ENCODE measurements at regions not wholly inside any gene's neighbourhood (a gene's known extent, or its start where the extent isn't known, plus 50 kb on each side); places are given as distances from the start of the nearest gene placed in this dataset.
"Not testable (repeated sequence)": the region's sequence is repeated elsewhere in the genome, so short reads cannot be mapped to it uniquely, and the experiment has no call there.

GRCh38 chr7:96591159-96591899 is 118.3 kb downstream of the SEM1 start:
- Mint-ChIP-seq H3K9me3 (no peaks in the 10 kb centered on the region), H3K4me3 (no peak overlapping the region), H3K27me3 (no peaks in the 10 kb centered on the region), H3K36me3 (no peaks in the 10 kb centered on the region), H3K4me1 (no peaks in the 10 kb centered on the region), H3K27ac (no peak overlapping the region)
- no peak for DNase-seq
- CTCF ChIA-PET, result no interaction called here

GRCh38 chr7:96589038-96589437 is 120.6 kb downstream of the SEM1 start:
- Mint-ChIP-seq H3K27me3 (no peaks in the 10 kb centered on the region), H3K9me3 (no peaks in the 10 kb centered on the region), H3K4me1 (no peaks in the 10 kb centered on the region), H3K27ac (no peak overlapping the region), H3K4me3 (no peak overlapping the region), H3K36me3 (no peaks in the 10 kb centered on the region)
- DNase-seq, result no peak
- CTCF ChIA-PET, result no interaction called here

GRCh38 chr7:96579119-96579518 is 130.5 kb downstream of the SEM1 start:
- Mint-ChIP-seq H3K4me1 (no peaks in the 10 kb centered on the region), H3K9me3 (peaks cover 5% of the 10 kb centered on the region), H3K36me3 (no peaks in the 10 kb centered on the region), H3K27me3 (peaks cover 4% of the 10 kb centered on the region), H3K27ac (no peak overlapping the region), H3K4me3 (no peak overlapping the region)
- CTCF ChIA-PET, result no interaction called here
- no peak for DNase-seq

GRCh38 chr7:96578606-96579005 is 131.0 kb downstream of the SEM1 start:
- Mint-ChIP-seq H3K27me3 (peaks cover 4% of the 10 kb centered on the region), H3K9me3 (peaks cover 5% of the 10 kb centered on the region), H3K27ac (no peak overlapping the region), H3K4me3 (no peak overlapping the region), H3K36me3 (no peaks in the 10 kb centered on the region), H3K4me1 (no peaks in the 10 kb centered on the region)
- no peak for DNase-seq
- CTCF ChIA-PET, result no interaction called here

GRCh38 chr7:96563409-96563808 is 146.2 kb downstream of the SEM1 start:
- no peaks in the 10 kb centered on the region for H3K27me3 Mint-ChIP-seq
- no peaks in the 10 kb centered on the region for H3K9me3 Mint-ChIP-seq
- CTCF ChIA-PET, result no interaction called here
- no peak for DNase-seq
- H3K4me1 Mint-ChIP-seq, result no peaks in the 10 kb centered on the region
- H3K36me3 Mint-ChIP-seq, result no peaks in the 10 kb centered on the region
- H3K4me3 Mint-ChIP-seq, result no peak overlapping the region
- H3K27ac Mint-ChIP-seq, result no peak overlapping the region

GRCh38 chr7:96562966-96563365 is 146.7 kb downstream of the SEM1 start:
- no peak for DNase-seq
- CTCF ChIA-PET, result no interaction called here
- no peaks in the 10 kb centered on the region for H3K36me3 Mint-ChIP-seq
- H3K27ac Mint-ChIP-seq, result no peak overlapping the region
- no peaks in the 10 kb centered on the region for H3K4me1 Mint-ChIP-seq
- no peak overlapping the region for H3K4me3 Mint-ChIP-seq
- H3K27me3 Mint-ChIP-seq, result no peaks in the 10 kb centered on the region
- no peaks in the 10 kb centered on the region for H3K9me3 Mint-ChIP-seq

- DNase-seq, result no peak
- CTCF ChIA-PET, result no interaction called here
- no peaks in the 10 kb centered on the region for H3K36me3 Mint-ChIP-seq
- no peaks in the 10 kb centered on the region for H3K4me1 Mint-ChIP-seq
- no peak overlapping the region for H3K27ac Mint-ChIP-seq
- no peaks in the 10 kb centered on the region for H3K27me3 Mint-ChIP-seq
- H3K4me3 Mint-ChIP-seq, result no peak overlapping the region
- H3K9me3 Mint-ChIP-seq, result no peaks in the 10 kb centered on the region
Observed at GRCh38 chr7:96562458-96562857, 147.2 kb downstream of the SEM1 start.

GRCh38 chr7:96561892-96562291 is 147.8 kb downstream of the SEM1 start:
- Mint-ChIP-seq H3K4me1 (no peaks in the 10 kb centered on the region), H3K9me3 (no peaks in the 10 kb centered on the region), H3K4me3 (no peak overlapping the region), H3K27ac (no peak overlapping the region), H3K27me3 (no peaks in the 10 kb centered on the region), H3K36me3 (no peaks in the 10 kb centered on the region)
- no peak for DNase-seq
- CTCF ChIA-PET, result no interaction called here

- Mint-ChIP-seq H3K36me3 (no peaks in the 10 kb centered on the region), H3K4me1 (no peaks in the 10 kb centered on the region), H3K4me3 (no peak overlapping the region), H3K27me3 (no peaks in the 10 kb centered on the region), H3K27ac (no peak overlapping the region), H3K9me3 (no peaks in the 10 kb centered on the region)
- CTCF ChIA-PET, result no interaction called here
- DNase-seq, result no peak
Observed at GRCh38 chr7:96558530-96558929, 151.1 kb downstream of the SEM1 start.

- H3K4me3 Mint-ChIP-seq, result no peak overlapping the region
- no peaks in the 10 kb centered on the region for H3K9me3 Mint-ChIP-seq
- H3K27ac Mint-ChIP-seq, result no peak overlapping the region
Observed at GRCh38 chr7:96558093-96558492, 151.6 kb downstream of the SEM1 start.

GRCh38 chr7:96557598-96557997 is 152.0 kb downstream of the SEM1 start:
- H3K4me1 Mint-ChIP-seq, H3K27ac Mint-ChIP-seq, H3K36me3 Mint-ChIP-seq, DNase-seq, H3K27me3 Mint-ChIP-seq, CTCF ChIA-PET, H3K4me3 Mint-ChIP-seq, H3K9me3 Mint-ChIP-seq: not testable (repeated sequence)

More at GRCh38 chr7:96558093-96558492, 151.6 kb downstream of the SEM1 start:
- CTCF ChIA-PET, result no interaction called here
- Mint-ChIP-seq H3K4me1 (no peaks in the 10 kb centered on the region), H3K36me3 (no peaks in the 10 kb centered on the region), H3K27me3 (no peaks in the 10 kb centered on the region)
- DNase-seq, result no peak

- no peaks in the 10 kb centered on the region for H3K36me3 Mint-ChIP-seq
- H3K4me1 Mint-ChIP-seq, result no peaks in the 10 kb centered on the region
- H3K4me3 Mint-ChIP-seq, result no peak overlapping the region
- DNase-seq, result no peak
- CTCF ChIA-PET, result no interaction called here
- H3K9me3 Mint-ChIP-seq, result no peaks in the 10 kb centered on the region
- no peaks in the 10 kb centered on the region for H3K27me3 Mint-ChIP-seq
- H3K27ac Mint-ChIP-seq, result no peak overlapping the region
Observed at GRCh38 chr7:96548664-96549063, 161.0 kb downstream of the SEM1 start.

- H3K27ac Mint-ChIP-seq, result no peak overlapping the region
- no peaks in the 10 kb centered on the region for H3K9me3 Mint-ChIP-seq
- no peaks in the 10 kb centered on the region for H3K36me3 Mint-ChIP-seq
- DNase-seq, result no peak
- no peaks in the 10 kb centered on the region for H3K27me3 Mint-ChIP-seq
- CTCF ChIA-PET, result no interaction called here
- H3K4me1 Mint-ChIP-seq, result no peaks in the 10 kb centered on the region
- H3K4me3 Mint-ChIP-seq, result no peak overlapping the region
Observed at GRCh38 chr7:96547371-96547811, 162.3 kb downstream of the SEM1 start.

- no peaks in the 10 kb centered on the region for H3K4me1 Mint-ChIP-seq
- H3K27ac Mint-ChIP-seq, result no peak overlapping the region
- no peaks in the 10 kb centered on the region for H3K36me3 Mint-ChIP-seq
- no peak overlapping the region for H3K4me3 Mint-ChIP-seq
- CTCF ChIA-PET, result no interaction called here
- no peaks in the 10 kb centered on the region for H3K27me3 Mint-ChIP-seq
- no peak for DNase-seq
- no peaks in the 10 kb centered on the region for H3K9me3 Mint-ChIP-seq
Observed at GRCh38 chr7:96546426-96546825, 163.2 kb downstream of the SEM1 start.

GRCh38 chr7:96539471-96539870 is 170.2 kb downstream of the SEM1 start:
- no peaks in the 10 kb centered on the region for H3K4me1 Mint-ChIP-seq
- no peak for DNase-seq
- H3K27ac Mint-ChIP-seq, result no peak overlapping the region
- peaks cover 5% of the 10 kb centered on the region for H3K27me3 Mint-ChIP-seq
- no peaks in the 10 kb centered on the region for H3K36me3 Mint-ChIP-seq
- H3K9me3 Mint-ChIP-seq, result no peaks in the 10 kb centered on the region
- CTCF ChIA-PET, result no interaction called here
- no peak overlapping the region for H3K4me3 Mint-ChIP-seq

- DNase-seq, result no peak
- H3K27ac Mint-ChIP-seq, result no peak overlapping the region
- H3K9me3 Mint-ChIP-seq, result no peaks in the 10 kb centered on the region
- CTCF ChIA-PET, result no interaction called here
- no peaks in the 10 kb centered on the region for H3K4me1 Mint-ChIP-seq
- H3K36me3 Mint-ChIP-seq, result no peaks in the 10 kb centered on the region
- no peak overlapping the region for H3K4me3 Mint-ChIP-seq
- H3K27me3 Mint-ChIP-seq, result peaks cover 5% of the 10 kb centered on the region
Observed at GRCh38 chr7:96538632-96539031, 171.0 kb downstream of the SEM1 start.
